HuH-7.5 (cell line): ENCODE measurements at regions not wholly inside any gene's neighbourhood (a gene's known extent, or its start where the extent isn't known, plus 50 kb on each side); places are given as distances from the start of the nearest gene placed in this dataset.

Source experiments
- DNase-seq: peaks from one replicate; pipeline ENCODE4 v3.0.0; 2011; ENCODE audit warnings: low spot score

DNA sequence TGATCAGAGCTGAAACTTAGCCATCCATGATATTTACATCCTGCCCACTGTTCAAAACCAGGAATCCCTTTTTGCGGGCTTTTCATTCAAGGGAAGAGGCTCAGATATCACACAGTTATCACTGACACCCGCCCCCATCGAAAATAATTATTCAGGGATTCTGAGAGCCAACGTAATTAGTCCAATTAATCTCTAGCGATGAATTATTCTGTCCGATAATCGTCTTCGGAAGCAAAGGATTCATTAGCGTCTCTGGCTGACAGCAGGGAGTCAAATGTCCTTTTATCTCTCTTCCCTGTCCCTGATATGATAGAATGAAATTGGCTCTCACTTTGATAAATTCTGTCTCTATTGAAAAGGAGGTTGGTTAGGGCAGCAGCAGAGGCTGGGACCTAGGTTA is 140.4 kb upstream of the IPO9 start:
- DNase-seq: no peak

DNA sequence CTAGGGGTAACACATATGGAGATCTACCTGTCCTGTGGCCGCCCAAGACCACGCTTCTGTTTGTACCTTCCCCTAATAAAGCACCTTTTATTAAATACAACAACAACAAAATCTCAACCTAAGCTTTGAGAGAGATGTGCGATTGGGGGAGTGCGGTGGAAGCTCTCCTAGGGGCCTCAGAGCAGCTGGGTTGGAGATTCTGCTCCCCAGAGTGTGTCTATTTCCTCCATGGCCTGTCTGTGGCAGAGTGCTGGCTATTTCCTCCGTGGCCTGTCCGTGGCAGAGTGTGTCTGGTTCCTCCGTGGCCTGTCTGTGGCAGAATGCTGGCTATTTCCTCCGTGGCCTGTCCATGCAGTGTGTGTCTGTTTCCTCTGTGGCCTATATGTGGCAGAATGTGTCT is 139.3 kb upstream of the IPO9 start:
- no peak for DNase-seq

DNA sequence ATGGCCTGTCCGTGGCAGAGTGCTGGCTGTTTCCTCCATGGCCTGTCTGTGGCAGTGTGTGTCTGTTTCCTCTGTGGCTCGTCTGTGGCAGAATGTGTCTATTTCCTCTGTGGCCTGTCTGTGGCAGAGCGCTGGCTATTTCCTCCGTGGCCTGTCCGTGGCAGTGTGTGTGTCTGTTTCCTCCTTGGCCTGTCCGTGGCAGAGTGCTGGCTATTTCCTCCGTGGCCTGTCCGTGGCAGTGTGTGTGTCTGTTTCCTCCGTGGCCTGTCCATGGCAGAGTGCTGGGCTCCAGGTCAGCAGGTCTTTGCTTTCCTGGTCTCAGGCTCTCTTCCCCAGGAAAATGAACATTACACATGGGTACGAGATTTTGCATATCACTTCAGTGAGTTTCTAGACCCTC is 138.4 kb upstream of the IPO9 start:
- no peak for DNase-seq

DNA sequence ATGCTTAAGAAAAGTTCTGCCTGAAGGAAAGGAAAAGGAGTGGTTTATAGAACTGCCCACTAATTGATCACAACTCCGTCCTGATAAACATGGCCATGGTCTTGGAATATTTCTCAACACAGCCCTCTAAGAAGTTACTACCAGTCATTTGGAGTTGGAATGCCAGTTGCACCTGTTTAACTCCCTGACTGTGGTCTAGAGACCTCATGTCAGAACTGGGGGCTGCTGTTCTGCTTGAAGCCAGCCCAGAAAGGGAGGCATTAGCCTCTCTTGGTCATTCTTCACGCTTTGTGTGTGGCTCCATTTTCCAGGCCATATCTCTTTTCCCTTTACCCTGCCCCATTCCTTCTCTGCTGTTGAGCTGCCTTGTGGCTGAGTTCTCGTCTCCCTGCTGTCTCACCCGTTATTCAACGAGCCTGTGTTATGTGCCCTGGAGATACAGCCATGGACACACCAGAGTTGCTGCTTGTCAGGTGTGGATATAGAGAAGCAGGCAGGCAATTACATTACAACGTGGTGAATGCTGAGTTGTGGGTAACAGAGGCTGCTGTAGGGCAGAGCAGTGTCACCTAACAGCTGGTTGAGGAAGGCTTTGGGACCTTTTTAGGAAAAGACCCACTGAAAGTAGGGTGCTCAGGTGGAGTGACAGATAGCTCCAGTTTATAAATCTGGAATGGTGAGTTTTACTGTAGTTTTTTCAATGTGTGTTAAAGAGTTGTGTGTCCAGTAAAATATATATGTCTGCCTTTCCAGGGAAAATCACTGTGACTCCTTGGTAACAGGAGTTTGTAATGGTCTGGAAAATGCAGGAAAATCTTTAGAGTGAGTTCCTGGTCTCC is 137.0 kb upstream of the IPO9 start:
- no peak for DNase-seq

DNA sequence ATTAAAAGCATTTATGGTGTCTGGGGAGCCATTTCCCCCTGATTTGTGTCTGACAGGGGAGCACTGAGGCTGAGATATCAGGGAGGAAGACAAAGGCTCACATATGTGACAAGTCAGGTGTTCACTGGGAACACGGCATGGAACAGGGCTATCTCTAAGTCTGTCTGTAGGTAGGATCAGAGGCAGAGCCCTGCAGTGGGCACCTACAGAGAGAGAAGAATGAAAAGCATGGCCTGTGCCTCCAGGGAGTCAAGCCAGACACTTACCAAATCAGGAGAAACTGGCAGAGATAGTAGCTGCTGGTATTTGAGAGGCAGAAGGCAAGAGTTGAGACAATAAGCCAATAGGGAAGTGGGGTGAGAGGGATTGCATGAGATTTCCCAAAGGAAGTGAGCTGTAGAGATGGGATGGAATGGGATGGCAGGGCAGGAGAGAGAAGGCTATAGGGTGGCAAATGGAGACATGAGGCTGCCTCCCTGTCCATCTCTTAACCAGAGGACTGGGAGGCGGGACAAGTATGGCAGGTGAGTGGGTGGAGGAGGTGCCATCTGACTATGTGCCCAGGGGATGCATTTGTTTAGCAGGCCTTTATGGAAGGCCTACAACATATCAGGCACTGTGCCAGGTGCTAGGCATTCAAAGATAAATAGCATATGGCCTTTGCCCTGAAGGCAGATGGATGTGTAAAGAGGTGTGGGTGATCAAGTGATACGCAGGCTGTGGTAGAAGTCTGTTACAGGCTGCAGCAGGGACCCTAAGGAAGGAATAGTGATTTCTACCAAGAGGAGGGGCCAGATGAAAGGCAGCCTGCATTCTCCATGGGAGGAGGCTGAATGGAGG is 136.2 kb upstream of the IPO9 start:
- DNase-seq: no peak

DNA sequence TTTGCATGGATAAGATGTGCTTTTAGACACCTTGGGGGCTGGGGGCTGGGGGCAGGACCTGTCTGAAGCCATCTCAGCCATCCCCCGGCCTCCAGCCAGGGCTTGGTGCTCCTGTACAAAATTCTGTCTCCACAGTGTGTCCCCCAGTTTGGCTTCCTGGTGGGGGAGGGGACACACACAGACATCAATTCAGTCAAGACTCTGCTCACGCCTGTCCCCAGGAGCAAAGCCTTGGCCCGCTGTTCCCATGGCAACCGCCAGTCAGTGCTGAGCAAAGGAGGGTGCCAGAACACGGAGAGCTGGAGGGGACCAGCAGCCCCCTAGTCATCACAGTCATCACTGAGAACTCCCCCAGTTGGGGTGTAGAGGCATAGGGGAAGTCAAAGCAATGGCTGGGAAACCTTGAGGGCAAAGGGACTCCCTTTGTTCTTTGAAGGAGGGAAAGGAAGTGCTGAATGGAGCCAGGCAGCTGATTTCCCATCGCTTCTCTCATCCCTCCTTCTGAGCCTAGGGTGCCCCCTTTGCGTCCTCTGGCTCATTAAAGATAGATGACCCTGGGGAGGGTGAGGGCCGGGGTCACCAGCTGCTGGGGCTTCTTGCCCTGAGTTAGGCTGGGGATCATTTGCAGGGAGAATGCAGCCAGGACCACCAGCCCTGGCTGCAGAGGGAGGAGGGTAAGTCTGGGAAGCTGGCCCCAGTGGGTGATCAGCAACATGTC is 134.9 kb upstream of the IPO9 start:
- no peak for DNase-seq

DNA sequence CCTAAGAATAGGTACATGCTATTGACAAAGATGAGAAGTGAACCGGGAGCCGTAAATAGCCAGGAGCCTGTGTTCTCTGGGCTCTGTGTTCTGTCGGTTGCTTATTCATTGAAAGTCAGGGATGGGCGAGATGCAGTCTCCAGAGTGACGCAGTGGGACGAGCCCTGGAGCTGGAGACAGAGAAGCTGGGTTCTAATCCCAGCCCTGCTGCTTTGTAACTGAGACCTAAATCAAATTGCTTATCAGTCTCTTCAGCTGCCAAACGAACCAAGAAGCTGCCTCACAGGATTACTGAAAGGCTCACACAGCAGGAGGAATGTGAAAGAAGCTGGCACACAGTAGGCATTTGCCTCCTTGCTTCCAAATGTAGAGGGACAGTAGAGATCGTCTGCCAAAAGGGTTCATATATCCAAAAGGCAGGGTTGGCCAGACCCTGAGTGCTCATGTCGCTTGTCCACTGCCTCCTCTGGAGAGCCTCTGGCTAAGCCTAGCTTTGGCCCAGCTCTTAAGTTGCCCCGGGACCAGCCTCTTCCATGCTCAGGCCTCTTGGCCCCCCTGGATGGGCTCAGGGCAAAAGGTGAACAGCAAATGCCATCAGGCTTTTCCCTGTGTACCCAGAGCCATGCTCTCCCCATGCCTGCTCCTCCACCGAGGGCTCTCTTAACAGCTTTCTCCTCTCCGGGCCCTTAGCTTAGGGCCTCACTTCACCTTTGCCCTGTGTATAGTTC is 134.2 kb upstream of the IPO9 start:
- no peak for DNase-seq

DNA sequence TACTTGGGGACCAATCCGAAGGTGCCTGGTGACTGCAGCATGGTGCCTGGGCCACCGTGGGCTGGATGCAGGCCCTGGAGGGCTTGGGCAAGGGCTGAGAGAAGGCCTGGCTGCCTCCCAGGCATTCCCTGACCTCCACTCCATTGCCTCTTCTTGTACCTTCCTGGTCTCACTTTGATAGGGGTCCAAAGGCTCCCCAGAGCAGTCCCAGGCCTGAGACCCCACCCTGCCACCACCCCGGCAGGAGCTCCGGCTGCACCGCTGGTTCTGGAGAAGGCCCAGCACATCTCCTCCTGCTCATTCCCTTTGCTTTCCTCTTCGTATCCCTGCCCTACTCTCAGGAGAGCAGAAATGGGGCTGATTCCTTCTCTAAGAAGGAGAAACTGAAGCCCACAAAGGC is 133.3 kb upstream of the IPO9 start:
- no peak for DNase-seq

DNA sequence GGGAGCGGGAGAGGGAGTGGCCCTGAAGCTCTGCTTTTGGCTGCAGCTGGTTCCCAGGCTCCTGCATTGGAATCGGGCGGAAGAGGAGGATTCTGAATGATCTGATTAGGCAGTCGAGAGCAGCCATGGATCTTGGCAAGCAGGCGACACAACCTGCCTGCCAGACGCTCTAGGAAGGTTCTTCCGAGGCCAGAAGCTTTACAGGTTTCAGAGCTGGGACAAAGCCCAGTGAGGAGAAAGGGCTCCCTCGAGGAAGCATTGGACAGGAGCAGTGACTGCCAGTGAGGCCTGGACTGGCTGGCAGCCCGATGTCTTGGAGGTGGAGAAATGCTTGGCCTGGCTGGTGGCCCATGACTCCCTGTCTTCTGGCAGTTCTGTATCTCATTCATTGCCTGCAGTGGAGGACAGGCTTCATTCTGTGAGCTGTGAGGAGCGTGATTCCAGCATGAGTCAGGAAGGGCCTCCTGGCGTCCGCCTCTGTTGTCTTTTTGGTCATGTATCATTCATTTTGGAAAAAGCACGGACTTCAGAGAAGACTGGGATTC is 132.7 kb upstream of the IPO9 start:
- no peak for DNase-seq

DNA sequence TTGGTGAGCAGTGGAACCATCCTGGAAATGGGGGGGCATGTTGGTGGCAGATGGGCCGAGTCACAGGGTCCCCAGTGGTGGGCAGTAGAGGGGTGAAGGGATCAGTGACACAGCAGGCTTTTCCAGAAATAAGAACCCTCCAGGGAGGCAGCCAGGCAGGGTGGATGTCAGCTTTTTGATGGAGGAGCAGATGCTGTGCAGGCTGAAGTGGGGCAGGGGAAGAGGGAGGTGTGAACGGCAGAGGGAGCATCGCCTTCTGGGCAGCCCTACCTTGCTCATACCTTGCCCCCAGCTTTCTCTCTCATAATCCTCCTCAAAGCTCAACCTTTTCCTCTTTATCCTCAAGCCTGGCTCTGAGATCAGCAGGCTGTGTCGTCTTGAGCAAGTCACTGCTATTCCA is 131.8 kb upstream of the IPO9 start:
- DNase-seq: no peak

DNA sequence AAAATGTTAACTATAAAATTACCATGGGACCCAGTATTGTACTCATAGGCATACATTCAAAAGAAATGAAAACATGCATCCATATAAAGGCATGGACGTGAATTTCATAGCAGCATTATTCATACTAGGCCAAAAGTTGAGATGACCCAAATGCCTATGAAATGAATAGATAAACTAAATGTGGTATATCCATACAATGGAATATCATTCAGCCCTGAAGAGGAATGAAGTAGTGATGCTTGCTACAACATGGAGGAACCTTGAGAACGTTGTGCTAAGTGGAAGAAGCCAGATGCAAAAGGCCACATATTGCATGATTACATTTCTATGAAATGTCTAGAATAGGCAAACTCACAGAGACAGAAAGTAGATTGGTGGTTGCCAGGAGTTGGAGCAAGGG is 127.1 kb upstream of the IPO9 start:
- DNase-seq: no peak

DNA sequence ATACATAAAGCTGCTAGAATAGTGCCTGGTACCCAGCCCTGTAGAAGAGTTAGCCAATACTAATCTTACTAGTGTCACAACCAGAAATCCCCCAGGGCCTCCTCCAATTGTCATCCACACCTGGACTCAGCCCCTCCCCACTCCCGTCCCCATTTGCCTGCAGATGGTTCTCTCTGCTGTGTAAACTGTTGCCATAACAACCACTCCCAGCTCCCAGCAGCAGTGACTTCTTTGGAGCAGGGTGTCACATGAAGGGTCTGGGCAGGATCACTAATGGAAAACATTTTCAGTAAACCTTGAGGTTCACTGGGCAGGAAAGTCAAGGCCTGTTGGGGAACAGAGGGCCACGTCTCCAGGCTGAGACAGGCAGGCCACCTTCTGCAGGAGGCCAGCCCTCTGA is 126.0 kb upstream of the IPO9 start:
- DNase-seq: no peak

DNA sequence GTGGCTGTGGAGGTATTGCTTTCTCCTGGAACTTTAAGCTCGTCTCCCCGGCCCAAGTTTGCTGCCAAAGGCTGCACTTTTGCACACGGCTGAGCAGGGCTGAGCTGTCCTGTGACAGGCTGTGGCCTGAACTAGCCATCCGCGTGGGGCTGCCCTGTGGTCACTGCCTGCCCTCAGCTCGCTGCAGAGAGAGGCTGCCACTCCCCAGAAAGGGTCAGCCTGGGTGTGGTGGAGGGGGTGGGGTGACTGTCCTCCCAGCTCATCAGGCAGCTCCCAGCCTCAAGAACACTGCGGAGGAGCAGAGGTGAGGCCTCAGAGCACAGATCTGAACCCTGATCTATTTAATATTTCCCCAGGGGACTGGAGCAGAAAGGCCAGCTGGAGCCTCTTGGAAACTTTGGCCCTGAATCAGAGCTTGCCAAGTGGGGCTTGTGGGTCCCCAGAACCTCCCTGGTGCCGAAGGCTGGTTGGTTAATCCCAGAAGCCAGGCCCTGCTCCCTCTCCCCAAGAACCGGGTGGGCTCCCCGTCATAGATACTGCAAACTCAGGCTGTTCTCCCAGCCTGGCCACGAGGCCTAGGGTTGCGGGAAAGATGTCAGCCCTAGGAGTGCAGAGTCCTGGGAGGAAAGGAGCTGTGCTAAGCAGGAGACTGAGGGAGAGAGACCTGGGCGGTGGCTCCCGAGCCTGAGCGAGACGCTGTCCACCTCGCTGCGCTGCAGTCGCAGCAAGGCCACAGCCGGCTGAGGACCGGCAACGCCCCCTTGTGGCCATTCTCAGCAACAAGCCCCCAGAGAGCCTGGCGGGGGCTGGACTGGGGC is 125.1 kb upstream of the IPO9 start:
- DNase-seq: peak; percentile 82

DNA sequence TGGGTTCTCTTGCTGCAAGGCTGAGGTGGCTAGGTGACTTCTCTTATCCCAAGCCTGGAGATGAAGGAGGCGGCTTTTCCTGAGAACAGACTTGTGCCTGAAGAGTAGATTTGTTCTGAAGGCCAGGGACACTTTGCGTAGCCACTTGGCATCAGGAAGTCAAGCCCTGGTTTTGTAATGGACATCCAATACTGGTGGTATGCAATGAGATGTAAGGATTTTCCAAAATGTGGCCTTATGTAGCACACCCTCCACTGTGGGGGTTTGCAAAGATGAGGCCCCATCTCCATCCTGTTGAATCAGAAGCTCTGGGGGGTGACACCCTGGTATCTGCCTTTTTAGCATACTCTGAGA is 124.5 kb upstream of the IPO9 start:
- DNase-seq: no peak

DNA sequence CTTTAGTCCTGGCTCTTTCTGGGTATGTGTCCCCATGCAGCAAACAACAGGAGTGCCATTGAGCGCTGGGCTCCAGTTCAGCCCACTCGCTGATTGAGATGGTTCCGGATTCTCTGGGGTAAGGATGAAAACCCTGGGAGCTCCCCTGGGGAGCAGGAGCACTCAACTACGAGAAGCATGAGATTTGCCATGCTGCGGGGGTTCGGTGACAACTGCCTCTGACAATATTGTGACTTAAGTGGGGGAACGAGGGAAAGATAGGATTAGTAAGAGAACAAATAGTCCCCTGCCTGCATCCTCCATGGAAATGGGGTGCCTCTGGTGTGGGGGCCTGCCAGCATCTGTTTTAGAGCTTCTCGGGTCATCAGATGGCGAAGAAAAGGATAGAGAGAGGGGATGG is 123.6 kb upstream of the IPO9 start:
- no peak for DNase-seq

DNA sequence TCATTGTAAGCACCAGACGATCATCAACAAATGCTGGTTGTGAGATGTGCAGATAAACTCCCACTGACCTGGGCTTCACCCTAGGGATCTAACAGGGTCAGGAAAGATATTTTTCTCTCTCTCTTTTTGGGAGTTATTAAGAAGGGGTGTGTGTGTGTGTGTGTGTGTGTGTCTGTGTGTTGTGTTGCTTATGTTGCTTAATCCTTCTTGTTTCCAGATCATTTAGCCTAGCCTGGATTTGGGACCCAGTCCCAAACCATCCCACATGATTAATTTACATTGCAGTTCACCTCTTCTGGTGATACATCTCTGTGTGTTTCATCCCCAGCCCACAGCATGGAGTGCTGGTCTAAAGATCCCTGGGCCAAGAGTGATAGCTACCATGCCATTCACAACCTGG is 122.8 kb upstream of the IPO9 start:
- DNase-seq: no peak

DNA sequence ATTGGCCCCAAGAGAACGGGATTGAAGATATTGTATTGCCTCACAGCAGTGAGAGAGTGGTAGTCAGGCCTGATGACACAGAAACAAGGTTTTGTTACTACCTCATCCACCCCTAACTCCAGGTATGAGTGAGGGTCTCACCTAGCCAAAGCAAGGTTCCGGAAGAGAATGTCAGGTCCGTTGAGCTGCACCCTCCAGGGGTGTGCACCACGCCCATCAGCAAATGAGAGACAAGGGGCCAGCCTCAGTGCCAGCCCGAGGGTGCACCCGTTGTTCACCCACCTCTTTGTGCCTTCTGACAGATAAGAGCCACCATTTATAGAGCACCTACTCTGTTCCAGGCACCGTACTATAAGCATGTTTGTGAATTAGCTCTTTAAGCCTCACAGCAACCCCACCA is 121.9 kb upstream of the IPO9 start:
- no peak for DNase-seq

DNA sequence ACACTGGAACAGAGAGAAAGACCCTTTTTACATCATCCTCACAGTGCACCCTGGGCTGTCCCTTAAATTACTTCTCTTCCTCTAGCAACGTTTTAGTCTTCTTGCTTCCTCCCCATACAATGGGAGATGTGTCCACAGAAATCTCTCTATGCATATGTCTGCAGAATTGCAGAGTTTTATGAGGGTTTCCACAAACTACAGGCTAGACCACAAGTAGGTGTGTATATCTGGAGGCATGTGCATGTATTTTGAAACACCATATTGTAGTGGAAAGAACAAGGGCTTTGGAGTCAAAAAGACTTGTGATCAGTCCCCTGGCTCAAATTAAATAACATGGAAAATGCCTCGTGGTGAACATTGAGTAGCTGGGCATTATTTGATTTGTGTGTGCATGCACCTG is 121.3 kb upstream of the IPO9 start:
- DNase-seq: no peak

DNA sequence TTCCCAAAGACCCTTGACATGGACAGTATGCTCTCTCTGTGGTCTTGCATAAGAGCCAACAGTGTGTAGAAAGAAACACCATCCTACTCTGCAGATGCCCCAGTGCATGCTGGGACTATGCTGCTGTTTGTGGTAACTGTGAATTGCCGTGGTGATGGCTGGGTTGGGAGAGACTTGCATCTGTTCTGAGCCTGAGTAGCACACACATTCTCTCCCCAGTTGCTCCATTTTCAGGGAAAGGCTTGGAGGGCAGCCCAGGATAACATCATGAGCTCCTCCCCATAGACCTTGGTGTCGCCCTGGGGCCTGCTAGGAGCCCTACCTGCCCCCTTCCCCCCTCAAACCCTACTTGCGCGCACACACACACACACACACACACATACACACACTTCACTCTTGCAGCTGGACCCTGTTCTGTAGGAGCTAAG is 120.9 kb upstream of the IPO9 start:
- DNase-seq: no peak

DNA sequence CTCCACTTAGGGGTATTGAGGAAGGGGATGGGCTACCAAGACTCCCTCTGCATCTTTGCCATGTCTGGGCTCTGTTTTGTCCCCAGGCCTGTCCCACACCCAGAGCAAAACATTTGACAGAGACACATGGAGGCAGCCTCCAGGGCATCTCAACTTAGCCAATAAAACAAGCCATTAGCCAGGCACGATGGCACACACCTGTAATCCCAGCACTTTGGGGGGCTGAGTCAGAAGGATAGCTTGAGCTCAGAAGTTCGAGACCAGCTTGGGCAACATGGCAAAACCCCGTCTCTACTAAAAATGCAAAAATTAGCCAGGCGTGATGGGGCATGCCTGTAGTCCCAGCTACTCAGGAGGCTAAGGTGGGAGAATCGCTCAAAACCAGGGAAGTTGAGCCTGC is 120.3 kb upstream of the IPO9 start:
- DNase-seq: no peak
